AG09319 (cell line): ENCODE measurements at regions not wholly inside any gene's neighbourhood (a gene's known extent, or its start where the extent isn't known, plus 50 kb on each side); places are given as distances from the start of the nearest gene placed in this dataset.

Experiments used
- DNase-seq: peaks from one replicate; pipeline ENCODE4 v3.0.0-alpha.2; 2010; ENCODE audit warnings: low read depth; ENCODE audit errors: extremely low read depth
- TF ChIP-seq, protein P1 (sequence below): IDR thresholded peaks from 2 replicates; pipeline ENCODE4 v1.5.1; 2011; ENCODE audit warnings: low read depth, mild to moderate bottlenecking, inconsistent platforms, low read length, moderate library complexity

DNA sequence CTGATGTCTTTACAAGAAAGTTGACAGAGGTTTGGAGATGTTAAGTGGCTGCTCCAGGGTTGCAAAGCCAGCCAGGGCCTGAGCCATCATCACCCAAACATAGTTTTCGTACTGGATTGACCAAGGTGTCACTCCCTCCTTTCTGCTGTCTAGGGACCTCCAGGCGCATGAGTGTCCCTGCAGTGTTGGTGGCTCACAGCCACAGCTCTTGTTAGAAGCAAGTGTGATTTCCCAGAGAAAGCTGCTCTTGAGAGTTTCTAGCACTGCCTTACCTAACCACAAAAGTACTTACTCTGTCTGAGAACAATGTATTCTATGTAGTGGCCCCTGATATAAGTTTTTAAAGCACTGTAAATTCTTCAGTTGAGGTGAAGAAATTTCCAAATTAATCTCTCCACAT lies 144.1 kb downstream of the SOX2 start:
- DNase-seq = no peak
- TF ChIP-seq, protein P1, sequence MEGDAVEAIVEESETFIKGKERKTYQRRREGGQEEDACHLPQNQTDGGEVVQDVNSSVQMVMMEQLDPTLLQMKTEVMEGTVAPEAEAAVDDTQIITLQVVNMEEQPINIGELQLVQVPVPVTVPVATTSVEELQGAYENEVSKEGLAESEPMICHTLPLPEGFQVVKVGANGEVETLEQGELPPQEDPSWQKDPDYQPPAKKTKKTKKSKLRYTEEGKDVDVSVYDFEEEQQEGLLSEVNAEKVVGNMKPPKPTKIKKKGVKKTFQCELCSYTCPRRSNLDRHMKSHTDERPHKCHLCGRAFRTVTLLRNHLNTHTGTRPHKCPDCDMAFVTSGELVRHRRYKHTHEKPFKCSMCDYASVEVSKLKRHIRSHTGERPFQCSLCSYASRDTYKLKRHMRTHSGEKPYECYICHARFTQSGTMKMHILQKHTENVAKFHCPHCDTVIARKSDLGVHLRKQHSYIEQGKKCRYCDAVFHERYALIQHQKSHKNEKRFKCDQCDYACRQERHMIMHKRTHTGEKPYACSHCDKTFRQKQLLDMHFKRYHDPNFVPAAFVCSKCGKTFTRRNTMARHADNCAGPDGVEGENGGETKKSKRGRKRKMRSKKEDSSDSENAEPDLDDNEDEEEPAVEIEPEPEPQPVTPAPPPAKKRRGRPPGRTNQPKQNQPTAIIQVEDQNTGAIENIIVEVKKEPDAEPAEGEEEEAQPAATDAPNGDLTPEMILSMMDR = no peak

DNA sequence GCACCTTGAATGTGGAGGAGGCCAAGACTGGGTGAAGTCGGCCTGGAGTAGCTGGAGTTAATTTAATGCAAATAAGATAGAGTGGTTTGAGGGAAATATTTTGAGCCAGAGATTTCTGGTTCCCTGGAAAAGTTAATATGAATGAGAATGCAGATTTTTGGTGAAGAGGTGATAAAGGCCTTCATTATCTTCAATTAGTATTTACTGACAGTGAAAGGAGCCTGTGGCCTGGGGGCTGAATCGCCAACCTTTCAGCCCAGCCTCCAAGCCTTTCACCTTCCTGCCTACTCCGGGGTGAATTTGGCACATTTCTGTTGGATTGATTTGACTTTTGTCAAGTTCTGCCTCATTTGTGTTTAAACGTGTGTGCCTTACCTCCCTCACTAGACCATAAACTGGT lies 147.8 kb downstream of the SOX2 start:
- no peak for DNase-seq

DNA sequence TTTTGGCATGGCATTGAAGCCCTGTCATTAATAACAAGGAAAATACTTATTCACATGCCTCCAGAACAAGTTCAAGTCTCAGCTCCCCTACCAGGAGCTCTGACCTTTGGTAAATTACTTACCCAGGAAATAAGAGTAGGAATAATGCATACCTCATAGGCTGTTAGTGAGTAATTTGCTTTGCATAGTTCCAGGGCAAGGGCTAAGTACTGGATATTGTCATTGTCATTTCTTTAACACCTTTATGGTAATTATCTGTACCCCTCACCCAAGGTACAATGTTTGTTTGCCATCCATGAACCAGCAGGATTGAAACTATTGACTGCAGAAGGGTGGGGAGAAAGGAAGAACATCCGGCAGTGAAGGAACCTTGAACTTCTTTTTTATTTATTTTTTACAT lies 148.5 kb downstream of the SOX2 start:
- TF ChIP-seq, protein P1 = no peak
- no peak for DNase-seq

More for the DNA sequence above, 147.8 kb downstream of the SOX2 start:
- TF ChIP-seq, protein P1 = no peak

DNA sequence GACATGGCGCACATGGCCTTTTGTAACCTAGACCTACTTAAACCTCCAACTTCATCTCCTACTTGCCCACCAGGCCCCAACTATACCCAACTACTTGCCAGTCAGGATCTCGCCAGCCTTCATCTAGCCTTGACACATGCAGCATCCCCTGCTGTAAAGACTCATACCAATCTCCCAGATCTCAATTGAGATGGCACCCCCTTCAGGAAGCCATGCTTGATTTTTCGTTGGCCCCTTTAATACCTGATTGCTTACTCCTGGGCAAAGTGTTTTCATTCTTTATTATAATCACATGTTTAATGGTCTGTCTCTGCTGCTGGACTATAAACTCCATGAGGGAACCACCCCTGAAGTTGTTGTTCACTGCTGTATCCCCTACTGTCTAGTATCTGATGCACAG lies 150.8 kb downstream of the SOX2 start:
- TF ChIP-seq, protein P1 = no peak
- no peak for DNase-seq

DNA sequence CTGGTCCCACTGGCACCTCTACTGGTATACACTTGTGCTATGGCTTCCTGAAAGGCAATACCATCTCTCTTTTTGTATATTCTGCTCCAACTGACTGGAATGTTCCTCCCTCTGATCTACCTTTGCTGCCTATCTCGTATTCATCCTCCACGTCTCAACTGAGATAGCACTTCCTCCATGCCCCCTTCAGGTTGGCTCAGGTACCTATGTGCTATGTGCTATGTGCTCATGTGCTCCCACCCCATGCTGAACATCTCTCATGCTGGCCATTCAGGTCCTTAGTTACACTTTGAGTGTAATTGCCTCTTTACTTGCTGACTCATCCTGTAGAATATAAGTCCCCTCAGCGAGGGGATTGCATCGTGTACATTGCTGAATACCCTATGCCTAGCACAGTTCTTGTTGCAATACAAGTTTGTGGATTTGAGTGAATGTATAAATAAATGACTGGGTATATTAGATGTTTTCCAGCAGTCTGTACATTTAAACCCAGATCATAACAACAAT lies 156.9 kb downstream of the SOX2 start:
- TF ChIP-seq, protein P1 = no peak
- DNase-seq = no peak

DNA sequence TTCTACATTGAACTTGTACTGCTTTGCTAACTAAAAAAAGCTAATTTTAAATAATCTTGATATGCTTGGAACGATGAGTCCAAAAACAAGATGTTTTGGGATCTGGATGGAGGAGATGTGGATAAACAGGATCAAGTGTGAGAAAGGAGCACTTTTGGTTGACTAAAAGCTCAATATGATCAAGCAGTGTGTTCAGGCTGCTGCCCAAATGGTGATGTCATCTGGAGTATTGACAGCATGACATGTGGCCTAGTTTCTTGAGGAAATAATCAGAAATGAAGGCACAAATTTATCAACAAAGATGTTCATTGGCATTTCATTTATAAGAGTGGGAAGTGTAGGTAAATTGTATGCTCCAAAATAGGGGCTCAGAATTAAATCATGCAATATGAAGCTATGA lies 161.2 kb downstream of the SOX2 start:
- TF ChIP-seq, protein P1 = no peak
- no peak for DNase-seq

DNA sequence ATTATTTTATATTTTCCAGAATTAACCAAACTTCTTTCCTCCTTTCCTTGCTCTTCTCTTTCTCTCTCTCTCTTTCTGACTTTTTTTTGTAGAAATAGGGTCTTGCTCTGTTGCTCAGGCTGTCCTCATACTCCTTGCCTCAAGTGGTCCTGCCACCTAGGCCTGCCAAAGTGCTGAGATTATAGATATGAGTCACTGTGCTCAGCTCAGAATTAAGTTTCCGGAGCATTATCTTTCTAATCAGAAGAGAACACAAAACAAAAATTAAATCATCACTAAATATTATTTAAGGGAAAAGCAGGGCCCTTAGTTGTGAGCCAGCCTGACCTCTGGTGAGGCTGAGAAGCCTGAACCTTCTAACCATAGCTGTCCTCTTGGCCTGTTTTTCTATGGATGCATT lies 168.2 kb downstream of the SOX2 start:
- TF ChIP-seq, protein P1 = no peak
- no peak for DNase-seq
